Panc1 (cell line): ENCODE measurements at regions not wholly inside any gene's neighbourhood (a gene's known extent, or its start where the extent isn't known, plus 50 kb on each side); places are given as distances from the start of the nearest gene placed in this dataset.

Experiments
- ATAC-seq: fragments of 200-7000 bp; cut with Tn5 transposase; 2 replicates; pipeline ENCODE4 v1.9.1; 2020; ENCODE audit warnings: mild to moderate bottlenecking, moderate library complexity
- BruUV-seq: library from RNA; stranded (reverse); fragments of 400-500 nt; replicated peaks from 2 replicates; lab custom pipeline; 2021; lab: Mats Ljungman, UMichigan
- CTCF ChIA-PET: fragments of 300-600 bp; sonication (Branson Sonifier 250); formaldehyde crosslinking; loops from one replicate; lab custom pipeline; 2022; ENCODE audit warnings: antibody characterized with exemption; lab: Charles Lee
- POLR2A ChIA-PET: fragments of 300-600 bp; sonication (Branson Sonifier 250); formaldehyde crosslinking; loops from one replicate; lab custom pipeline; 2022; ENCODE audit warnings: antibody characterized with exemption; lab: Charles Lee
- DNase-seq: peaks from one replicate; pipeline ENCODE4 v3.0.0-alpha.2; 2010; ENCODE audit warnings: low read depth, low spot score
- H3K27ac ChIP-seq: 2 replicates; pipeline ENCODE4 v1.5.1; 2011; ENCODE audit warnings: mild to moderate bottlenecking, low read length, inconsistent platforms
- H3K27me3 ChIP-seq: fragments of 200-500 bp; sonication (Bioruptor generic); 2 replicates; pipeline ENCODE4 v1.6.0; 2014; ENCODE audit warnings: low read length, inconsistent platforms; ENCODE audit not compliant: control insufficient read depth, insufficient read depth
- H3K36me3 ChIP-seq: fragments of 200-500 bp; sonication (Bioruptor generic); 2 replicates; pipeline ENCODE4 v1.5.1; 2014; ENCODE audit warnings: inconsistent platforms, mild to moderate bottlenecking, low read length, moderate library complexity; ENCODE audit not compliant: control insufficient read depth, insufficient read depth
- H3K4me1 ChIP-seq: 2 replicates; pipeline ENCODE4 v1.5.1; 2011; ENCODE audit warnings: inconsistent platforms, mild to moderate bottlenecking, low read length, moderate library complexity; ENCODE audit not compliant: control insufficient read depth, insufficient read depth
- H3K4me3 ChIP-seq, 2 experiments: 2 replicates each; pipeline ENCODE4 v1.5.1; 2011 to 2012; ENCODE audit warnings: low read depth in 2 of 2, low read length in 2 of 2, mild to moderate bottlenecking in 2 of 2, inconsistent platforms in 1 of 2, moderate library complexity in 1 of 2
- H3K9me3 ChIP-seq: fragments of 200-500 bp; sonication (Bioruptor generic); 2 replicates; pipeline ENCODE4 v1.5.1; 2014; ENCODE audit warnings: low read depth, mild to moderate bottlenecking, inconsistent platforms, low read length, moderate library complexity; ENCODE audit not compliant: control insufficient read depth, insufficient read depth
- CTCF ChIP-seq: fragments of 450-650 bp; IDR thresholded peaks from 2 replicates; pipeline ENCODE4 v1.5.1; 2017; ENCODE audit warnings: mild to moderate bottlenecking
- POLR2AphosphoS5 ChIP-seq: IDR thresholded peaks from 2 replicates; pipeline ENCODE4 v1.6.1; 2012; ENCODE audit warnings: mild to moderate bottlenecking, low read depth, low read length, moderate library complexity
- SIN3A ChIP-seq: IDR thresholded peaks from 2 replicates; pipeline ENCODE4 v1.6.1; 2012; ENCODE audit warnings: low read depth, mild to moderate bottlenecking, low read length, moderate library complexity, borderline replicate concordance; ENCODE audit not compliant: insufficient read depth
- TCF7L2 ChIP-seq: IDR thresholded peaks from 2 replicates; pipeline ENCODE4 v1.6.1; 2011; ENCODE audit warnings: mild to moderate bottlenecking, low read depth, low read length, inconsistent platforms
- in situ Hi-C: cut with HindIII; loops from 2 replicates; pipeline ENCODE4 v1.10.0; 2016; ENCODE audit warnings: low sequenced_read_pairs, low pct_unique_long_range_greater_than_20kb
- intact Hi-C: fragments of 100-400 bp; cut with micrococcal nuclease; formaldehyde crosslinking; loops from one replicate; pipeline ENCODE4 v1.10.0; 2022; ENCODE audit not compliant: unreplicated experiment
- TF ChIP-seq, protein P1 (sequence below), 2 experiments: IDR thresholded peaks; 2 replicates each; pipeline ENCODE4 v1.6.1; 2011 to 2012; ENCODE audit warnings: low read depth in 2 of 2, control low read depth in 1 of 2, low read length in 1 of 2, mild to moderate bottlenecking in 1 of 2, moderate library complexity in 1 of 2; ENCODE audit not compliant: insufficient read depth in 1 of 2

DNA sequence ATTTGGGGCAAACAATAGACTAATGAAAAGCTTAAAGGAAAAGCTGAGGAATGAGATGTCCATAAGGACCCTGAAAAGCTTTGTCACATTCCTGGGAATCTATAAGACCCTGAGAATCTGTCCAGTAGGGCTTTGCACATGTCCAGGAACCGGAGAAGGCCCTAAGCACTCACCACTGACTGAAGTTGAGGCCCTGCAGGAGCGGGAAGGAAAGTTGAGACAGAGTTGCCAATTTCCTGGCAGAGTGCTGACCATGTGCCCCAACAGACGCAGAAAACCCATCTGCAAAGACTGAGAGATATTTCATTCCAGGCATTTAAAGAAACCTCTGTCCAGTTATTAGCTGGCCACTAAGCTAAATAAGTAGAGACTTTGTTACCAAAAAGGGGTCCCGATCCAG lies 890.5 kb downstream of the UQCRFS1 start:
- TF ChIP-seq TCF7L2 (no peak), CTCF (no peak)
- Histone ChIP-seq H3K4me3 (no peak overlapping the region), H3K27ac (no peak overlapping the region), H3K9me3 (no peaks in the 10 kb centered on the region), H3K4me1 (no peaks in the 10 kb centered on the region), H3K27me3 (no peaks in the 10 kb centered on the region; the same call in 1 of the 2 replicates), H3K36me3 (no peaks in the 10 kb centered on the region)
- CTCF ChIA-PET, result no interaction called here
- no TSS peak for BruUV-seq
- ATAC-seq, result no peak
- in situ Hi-C loops (no loop called here), intact Hi-C loops (loop anchor here (10.0 kb wide), 1 partner anchor 392 kb away; no protein-coding TSS in a partner anchor)
- POLR2A ChIA-PET, result no interaction called here
- no peak for DNase-seq

DNA sequence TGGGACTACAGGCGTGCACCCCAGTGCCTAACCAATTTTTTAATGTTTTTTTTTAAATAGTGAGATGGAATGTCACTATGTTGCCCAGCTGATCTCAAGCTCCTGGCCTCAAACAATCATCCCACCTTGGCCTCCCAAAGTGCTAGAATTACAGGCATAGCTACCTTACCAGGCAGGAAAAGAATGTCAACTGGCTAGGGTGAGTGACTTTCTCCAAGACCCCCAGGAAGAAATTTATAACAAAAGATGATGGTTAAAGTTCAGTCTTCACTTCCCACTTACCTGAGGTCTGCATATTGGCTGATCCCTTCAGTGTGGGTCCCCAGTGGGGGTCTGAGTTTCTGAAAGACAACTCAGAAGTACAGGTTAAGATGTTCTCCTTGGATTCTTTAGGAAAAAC lies 893.0 kb downstream of the UQCRFS1 start:
- intact Hi-C loops, result loop anchor here (10.0 kb wide), 1 partner anchor 395 kb away; no protein-coding TSS in a partner anchor
- DNase-seq (no peak), ATAC-seq (no peak)
- no peaks in the 10 kb centered on the region for H3K9me3 ChIP-seq
- in situ Hi-C loops, result no loop called here
- ChIA-PET POLR2A (no interaction called here), CTCF (no interaction called here)
- H3K27ac ChIP-seq, result no peak overlapping the region
- no peaks in the 10 kb centered on the region for H3K27me3 ChIP-seq
- no TSS peak for BruUV-seq
- H3K4me3 ChIP-seq, result no peak overlapping the region
- TF ChIP-seq POLR2AphosphoS5 (no peak), SIN3A (no peak), TCF7L2 (no peak), CTCF (no peak)
- TF ChIP-seq, protein P1, sequence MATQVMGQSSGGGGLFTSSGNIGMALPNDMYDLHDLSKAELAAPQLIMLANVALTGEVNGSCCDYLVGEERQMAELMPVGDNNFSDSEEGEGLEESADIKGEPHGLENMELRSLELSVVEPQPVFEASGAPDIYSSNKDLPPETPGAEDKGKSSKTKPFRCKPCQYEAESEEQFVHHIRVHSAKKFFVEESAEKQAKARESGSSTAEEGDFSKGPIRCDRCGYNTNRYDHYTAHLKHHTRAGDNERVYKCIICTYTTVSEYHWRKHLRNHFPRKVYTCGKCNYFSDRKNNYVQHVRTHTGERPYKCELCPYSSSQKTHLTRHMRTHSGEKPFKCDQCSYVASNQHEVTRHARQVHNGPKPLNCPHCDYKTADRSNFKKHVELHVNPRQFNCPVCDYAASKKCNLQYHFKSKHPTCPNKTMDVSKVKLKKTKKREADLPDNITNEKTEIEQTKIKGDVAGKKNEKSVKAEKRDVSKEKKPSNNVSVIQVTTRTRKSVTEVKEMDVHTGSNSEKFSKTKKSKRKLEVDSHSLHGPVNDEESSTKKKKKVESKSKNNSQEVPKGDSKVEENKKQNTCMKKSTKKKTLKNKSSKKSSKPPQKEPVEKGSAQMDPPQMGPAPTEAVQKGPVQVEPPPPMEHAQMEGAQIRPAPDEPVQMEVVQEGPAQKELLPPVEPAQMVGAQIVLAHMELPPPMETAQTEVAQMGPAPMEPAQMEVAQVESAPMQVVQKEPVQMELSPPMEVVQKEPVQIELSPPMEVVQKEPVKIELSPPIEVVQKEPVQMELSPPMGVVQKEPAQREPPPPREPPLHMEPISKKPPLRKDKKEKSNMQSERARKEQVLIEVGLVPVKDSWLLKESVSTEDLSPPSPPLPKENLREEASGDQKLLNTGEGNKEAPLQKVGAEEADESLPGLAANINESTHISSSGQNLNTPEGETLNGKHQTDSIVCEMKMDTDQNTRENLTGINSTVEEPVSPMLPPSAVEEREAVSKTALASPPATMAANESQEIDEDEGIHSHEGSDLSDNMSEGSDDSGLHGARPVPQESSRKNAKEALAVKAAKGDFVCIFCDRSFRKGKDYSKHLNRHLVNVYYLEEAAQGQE (IDR thresholded peaks at IDR 0.05; ENCODE audit: insufficient read depth in 1 of 2, low read depth in 2 of 2, low read length in 1 of 2), result no peak
- no peaks in the 10 kb centered on the region for H3K36me3 ChIP-seq
- H3K4me1 ChIP-seq, result no peaks in the 10 kb centered on the region
